B cell (primary cell): ENCODE measurements at regions not wholly inside any gene's neighbourhood (a gene's known extent, or its start where the extent isn't known, plus 50 kb on each side); places are given as distances from the start of the nearest gene placed in this dataset.

Experiments
- EZH2 ChIP-seq: IDR thresholded peaks from 2 replicates; pipeline ENCODE4 v1.6.1; 2012; ENCODE audit warnings: borderline replicate concordance, low read depth, mild to moderate bottlenecking, moderate library complexity, low read length; ENCODE audit not compliant: insufficient read depth, poor library complexity, severe bottlenecking
- TF ChIP-seq, protein P1 (sequence below): fragments of 200-600 bp; IDR thresholded peaks from one replicate; pipeline ENCODE4 v1.8.0; 2022; ENCODE audit warnings: antibody characterized with exemption, mild to moderate bottlenecking

DNA sequence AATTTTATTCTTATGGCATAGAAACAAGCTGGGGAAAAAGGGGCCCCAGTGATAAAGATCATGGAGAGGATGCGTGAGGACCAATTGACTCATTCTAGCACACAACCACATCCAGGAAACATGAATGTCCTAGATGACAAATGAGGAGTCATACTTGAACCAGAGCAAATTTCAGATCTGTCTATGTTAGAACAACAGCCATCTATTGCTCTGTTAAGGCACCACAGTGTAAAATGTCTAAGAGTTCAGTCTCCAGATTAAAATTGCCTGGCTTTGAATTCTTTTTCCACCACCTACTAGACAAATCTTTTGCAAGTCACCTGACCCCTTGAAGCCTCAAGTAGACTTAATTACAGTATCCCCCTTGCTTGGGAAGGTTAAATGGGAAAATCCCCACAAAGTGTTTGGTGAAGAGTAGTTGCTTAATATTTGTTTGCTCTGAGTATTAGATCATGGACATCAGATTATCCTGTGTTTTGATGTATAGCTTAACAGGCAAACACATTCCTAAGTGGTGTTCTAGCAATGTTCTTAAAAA lies 258.7 kb upstream of the TGFBR2 start:
- TF ChIP-seq, protein P1, sequence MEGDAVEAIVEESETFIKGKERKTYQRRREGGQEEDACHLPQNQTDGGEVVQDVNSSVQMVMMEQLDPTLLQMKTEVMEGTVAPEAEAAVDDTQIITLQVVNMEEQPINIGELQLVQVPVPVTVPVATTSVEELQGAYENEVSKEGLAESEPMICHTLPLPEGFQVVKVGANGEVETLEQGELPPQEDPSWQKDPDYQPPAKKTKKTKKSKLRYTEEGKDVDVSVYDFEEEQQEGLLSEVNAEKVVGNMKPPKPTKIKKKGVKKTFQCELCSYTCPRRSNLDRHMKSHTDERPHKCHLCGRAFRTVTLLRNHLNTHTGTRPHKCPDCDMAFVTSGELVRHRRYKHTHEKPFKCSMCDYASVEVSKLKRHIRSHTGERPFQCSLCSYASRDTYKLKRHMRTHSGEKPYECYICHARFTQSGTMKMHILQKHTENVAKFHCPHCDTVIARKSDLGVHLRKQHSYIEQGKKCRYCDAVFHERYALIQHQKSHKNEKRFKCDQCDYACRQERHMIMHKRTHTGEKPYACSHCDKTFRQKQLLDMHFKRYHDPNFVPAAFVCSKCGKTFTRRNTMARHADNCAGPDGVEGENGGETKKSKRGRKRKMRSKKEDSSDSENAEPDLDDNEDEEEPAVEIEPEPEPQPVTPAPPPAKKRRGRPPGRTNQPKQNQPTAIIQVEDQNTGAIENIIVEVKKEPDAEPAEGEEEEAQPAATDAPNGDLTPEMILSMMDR, result no peak
- TF ChIP-seq EZH2, result no peak
